OCI-LY7 (cell line): ENCODE measurements at regions not wholly inside any gene's neighbourhood (a gene's known extent, or its start where the extent isn't known, plus 50 kb on each side); places are given as distances from the start of the nearest gene placed in this dataset.

Experiments used
- BruUV-seq: library from RNA; stranded (reverse); fragments of 400-500 nt; replicated peaks from 2 replicates; lab custom pipeline; 2021; lab: Mats Ljungman, UMichigan
- CTCF ChIA-PET: fragments of 300-600 bp; sonication (Branson Sonifier 250); formaldehyde crosslinking; loops from one replicate; lab custom pipeline; 2022; ENCODE audit warnings: antibody characterized with exemption; ENCODE audit not compliant: unreplicated experiment; lab: Charles Lee
- POLR2A ChIA-PET: fragments of 300-600 bp; sonication (Branson Sonifier 250); formaldehyde crosslinking; loops from one replicate; lab custom pipeline; 2022; ENCODE audit warnings: antibody characterized with exemption; lab: Charles Lee
- DNase-seq: peaks from one replicate; pipeline ENCODE4 v3.0.0-alpha.2; 2015; ENCODE audit warnings: low spot score
- H2AFZ ChIP-seq: fragments of 200-600 bp; sonication (generic), shearing (Covaris generic); 2 replicates; pipeline ENCODE4 v1.6.1; 2014; ENCODE audit warnings: mild to moderate bottlenecking, antibody characterized with exemption, low read length, moderate library complexity
- H3K27ac ChIP-seq: fragments of 200-600 bp; sonication (generic); 2 replicates; pipeline ENCODE4 v1.5.1; 2014; ENCODE audit warnings: mixed run types, low read depth, mild to moderate bottlenecking, moderate library complexity, low read length, inconsistent platforms; ENCODE audit not compliant: poor library complexity, severe bottlenecking
- H3K36me3 ChIP-seq: fragments of 200-600 bp; sonication (generic); 2 replicates; pipeline ENCODE4 v1.6.1; 2014; ENCODE audit warnings: mild to moderate bottlenecking, antibody characterized with exemption, low read length, moderate library complexity, mixed read lengths; ENCODE audit not compliant: insufficient read depth
- H3K4me1 ChIP-seq: fragments of 200-600 bp; sonication (generic); 2 replicates; pipeline ENCODE4 v1.5.1; 2014; ENCODE audit warnings: mild to moderate bottlenecking, low read length; ENCODE audit not compliant: insufficient read depth, poor library complexity, severe bottlenecking
- H3K4me2 ChIP-seq: fragments of 200-600 bp; sonication (generic); 2 replicates; pipeline ENCODE4 v1.6.1; 2014; ENCODE audit warnings: mild to moderate bottlenecking, low read length
- H3K4me3 ChIP-seq: fragments of 200-600 bp; sonication (generic); 2 replicates; pipeline ENCODE4 v1.5.1; 2014; ENCODE audit warnings: mild to moderate bottlenecking, low read depth, low read length; ENCODE audit not compliant: poor library complexity, severe bottlenecking
- H3K79me2 ChIP-seq: fragments of 200-600 bp; sonication (generic); 2 replicates; pipeline ENCODE4 v1.6.1; 2016; ENCODE audit warnings: low read depth, mild to moderate bottlenecking, low read length, moderate library complexity, mixed read lengths; ENCODE audit not compliant: insufficient read depth
- H3K9me2 ChIP-seq: fragments of 200-600 bp; sonication (generic); 2 replicates; pipeline ENCODE4 v1.6.1; 2016; ENCODE audit warnings: mild to moderate bottlenecking, low read length, mixed read lengths; ENCODE audit not compliant: insufficient read depth
- H3K9me3 ChIP-seq: fragments of 200-600 bp; sonication (generic); 2 replicates; pipeline ENCODE4 v1.6.1; 2014; ENCODE audit warnings: mild to moderate bottlenecking, mixed run types, low read length, mixed read lengths
- H4K20me1 ChIP-seq: fragments of 200-600 bp; sonication (generic); 2 replicates; pipeline ENCODE4 v1.6.1; 2014; ENCODE audit warnings: mild to moderate bottlenecking, antibody characterized with exemption, low read length, moderate library complexity, mixed read lengths; ENCODE audit not compliant: insufficient read depth
- CTCF ChIP-seq: fragments of 200-600 bp; sonication (generic); conservative IDR thresholded peaks from 2 replicates; pipeline ENCODE4 v1.5.1; 2014; ENCODE audit warnings: mild to moderate bottlenecking, antibody characterized with exemption, low read length, moderate library complexity, mixed read lengths
- EZH2phosphoT487 ChIP-seq: fragments of 200-600 bp; sonication (generic); IDR thresholded peaks from 2 replicates; pipeline ENCODE4 v1.6.1; 2018; ENCODE audit warnings: low read depth, borderline replicate concordance, mild to moderate bottlenecking, mixed run types, antibody characterized with exemption, low read length, moderate library complexity, mixed read lengths
- intact Hi-C: fragments of 100-400 bp; cut with micrococcal nuclease; formaldehyde crosslinking; loops from one replicate; pipeline ENCODE4 v1.10.0; 2022; ENCODE audit not compliant: unreplicated experiment

- no peak for TF ChIP-seq CTCF
- TF ChIP-seq EZH2phosphoT487: no peak
- CTCF ChIA-PET: interaction anchor here (0.5 kb wide), 1 partner anchor 150 kb away, joined by 3 read pairs; no protein-coding TSS in a partner anchor
- no peak overlapping the region for H3K27ac ChIP-seq
- no peak for DNase-seq
- H3K4me1 ChIP-seq: no peaks in the 10 kb centered on the region
- no peaks in the 10 kb centered on the region for H3K9me3 ChIP-seq
- H3K4me3 ChIP-seq: no peak overlapping the region
- H2AFZ ChIP-seq: no peak overlapping the region
- no peaks in the 10 kb centered on the region for H4K20me1 ChIP-seq
- no peaks in the 10 kb centered on the region for H3K9me2 ChIP-seq
- H3K4me2 ChIP-seq: no peak overlapping the region
- intact Hi-C loops: no loop called here
- POLR2A ChIA-PET: no interaction called here
- no TSS peak for BruUV-seq
- no peaks in the 10 kb centered on the region for H3K36me3 ChIP-seq
- H3K79me2 ChIP-seq: no peaks in the 10 kb centered on the region
Observed at GRCh38 chr12:29082522-29082921, 66.6 kb upstream of the FAR2 start.

GRCh38 chr12:29086325-29087271, 62.5 kb upstream of the FAR2 start:
- Histone ChIP-seq H4K20me1 (no peaks in the 10 kb centered on the region), H3K4me3 (no peak overlapping the region), H3K36me3 (no peaks in the 10 kb centered on the region), H3K9me3 (no peaks in the 10 kb centered on the region), H2AFZ (no peak overlapping the region), H3K27ac (no peak overlapping the region), H3K4me2 (no peak overlapping the region), H3K79me2 (no peaks in the 10 kb centered on the region), H3K4me1 (no peaks in the 10 kb centered on the region), H3K9me2 (no peaks in the 10 kb centered on the region)
- intact Hi-C loops: loop anchor here (5.0 kb wide), 1 partner anchor 231 kb away; no protein-coding TSS in a partner anchor
- ChIA-PET CTCF (no interaction called here), POLR2A (interaction anchor here (0.6 to 0.7 kb wide), 2 partner anchors 96 to 192 kb away, joined by 3 read pairs; no protein-coding TSS in a partner anchor)
- BruUV-seq: no TSS peak
- no peak for DNase-seq
- TF ChIP-seq EZH2phosphoT487: no peak

- Histone ChIP-seq H3K4me2 (no peak overlapping the region), H2AFZ (no peak overlapping the region), H3K27ac (no peak overlapping the region), H3K36me3 (no peaks in the 10 kb centered on the region), H3K9me2 (no peaks in the 10 kb centered on the region), H3K4me1 (no peaks in the 10 kb centered on the region), H3K79me2 (no peaks in the 10 kb centered on the region), H3K4me3 (no peak overlapping the region), H4K20me1 (no peaks in the 10 kb centered on the region), H3K9me3 (no peaks in the 10 kb centered on the region)
- POLR2A ChIA-PET: interaction anchor here (1.4 kb wide), 1 partner anchor 11 kb away, joined by 4 read pairs; no protein-coding TSS in a partner anchor
- DNase-seq: no peak
- intact Hi-C loops: loop anchor here (5.0 kb wide), 1 partner anchor 229 kb away; no protein-coding TSS in a partner anchor
- no TSS peak for BruUV-seq
- TF ChIP-seq CTCF (peak; percentile 75), EZH2phosphoT487 (no peak)
- CTCF ChIA-PET: no interaction called here
Observed at GRCh38 chr12:29088611-29089219, 60.4 kb upstream of the FAR2 start.
